Hepatocyte (in vitro differentiated cells): ENCODE measurements at regions not wholly inside any gene's neighbourhood (a gene's known extent, or its start where the extent isn't known, plus 50 kb on each side); places are given as distances from the start of the nearest gene placed in this dataset.
A peak's percentile ranks its signal among the peaks of the same experiment; 100 is the strongest.

Experiments used
- EZH2 ChIP-seq: fragments of 200-600 bp; sonication (generic); IDR thresholded peaks from 2 replicates; pipeline ENCODE4 v1.6.1; 2016; ENCODE audit warnings: antibody characterized with exemption, mild to moderate bottlenecking, borderline replicate concordance
- TF ChIP-seq, protein P1 (sequence below): fragments of 200-600 bp; sonication (generic); IDR thresholded peaks from 2 replicates; pipeline ENCODE4 v1.5.1; 2016; ENCODE audit warnings: antibody characterized with exemption, mild to moderate bottlenecking; ENCODE audit not compliant: poor library complexity

DNA sequence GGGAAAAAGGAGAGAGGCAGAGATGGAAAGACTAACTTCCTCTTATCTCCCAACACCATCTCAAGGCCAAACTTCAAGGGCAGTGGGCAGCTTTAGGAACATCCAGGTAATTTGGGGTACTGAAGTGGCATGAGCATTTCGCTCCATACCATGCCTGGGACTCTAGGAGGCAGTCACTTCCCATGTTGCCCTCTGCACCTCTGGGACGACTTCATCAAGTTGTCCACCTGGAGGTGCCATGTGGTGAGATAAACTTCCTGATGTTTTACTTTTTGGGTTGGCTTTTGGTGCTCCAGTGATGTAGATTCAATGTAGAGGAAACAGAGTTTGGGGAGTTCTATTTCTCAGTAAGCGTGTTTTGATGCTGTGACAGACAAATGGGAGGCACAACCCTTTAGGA is 56.3 kb upstream of the UPP2 start:
- TF ChIP-seq, protein P1, sequence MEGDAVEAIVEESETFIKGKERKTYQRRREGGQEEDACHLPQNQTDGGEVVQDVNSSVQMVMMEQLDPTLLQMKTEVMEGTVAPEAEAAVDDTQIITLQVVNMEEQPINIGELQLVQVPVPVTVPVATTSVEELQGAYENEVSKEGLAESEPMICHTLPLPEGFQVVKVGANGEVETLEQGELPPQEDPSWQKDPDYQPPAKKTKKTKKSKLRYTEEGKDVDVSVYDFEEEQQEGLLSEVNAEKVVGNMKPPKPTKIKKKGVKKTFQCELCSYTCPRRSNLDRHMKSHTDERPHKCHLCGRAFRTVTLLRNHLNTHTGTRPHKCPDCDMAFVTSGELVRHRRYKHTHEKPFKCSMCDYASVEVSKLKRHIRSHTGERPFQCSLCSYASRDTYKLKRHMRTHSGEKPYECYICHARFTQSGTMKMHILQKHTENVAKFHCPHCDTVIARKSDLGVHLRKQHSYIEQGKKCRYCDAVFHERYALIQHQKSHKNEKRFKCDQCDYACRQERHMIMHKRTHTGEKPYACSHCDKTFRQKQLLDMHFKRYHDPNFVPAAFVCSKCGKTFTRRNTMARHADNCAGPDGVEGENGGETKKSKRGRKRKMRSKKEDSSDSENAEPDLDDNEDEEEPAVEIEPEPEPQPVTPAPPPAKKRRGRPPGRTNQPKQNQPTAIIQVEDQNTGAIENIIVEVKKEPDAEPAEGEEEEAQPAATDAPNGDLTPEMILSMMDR, result peak; percentile 34
- TF ChIP-seq EZH2, result no peak
